HCT116 (cell line): ENCODE measurements at regions not wholly inside any gene's neighbourhood (a gene's known extent, or its start where the extent isn't known, plus 50 kb on each side); places are given as distances from the start of the nearest gene placed in this dataset.

ENCODE experiments used
- ATAC-seq: fragments of 200-7000 bp; cut with Tn5 transposase; 2 replicates; pipeline ENCODE4 v1.9.1; 2020; ENCODE audit warnings: mild to moderate bottlenecking, moderate library complexity
- BruUV-seq: library from RNA; stranded (reverse); fragments of 400-500 nt; replicated peaks from 2 replicates; lab custom pipeline; 2021; lab: Mats Ljungman, UMichigan
- CTCF ChIA-PET: fragments of 300-600 bp; sonication (Branson Sonifier 250); formaldehyde crosslinking; loops from one replicate; lab custom pipeline; 2021; ENCODE audit warnings: antibody characterized with exemption; lab: Charles Lee
- POLR2A ChIA-PET: fragments of 300-600, 350-600 bp; sonication (Branson Sonifier 250); formaldehyde crosslinking; loops from one replicate; lab custom pipeline; 2021; ENCODE audit warnings: antibody characterized with exemption; lab: Charles Lee
- RAD21 ChIA-PET, 2 experiments: fragments of 300-600 bp; sonication (Branson Sonifier 250); formaldehyde crosslinking; loops; one replicate each; lab custom pipeline; 2023; ENCODE audit warnings: low total read pairs in 2 of 2; ENCODE audit not compliant: uncharacterized antibody in 2 of 2, unreplicated experiment in 2 of 2, low non-redundant PET in 1 of 2; lab: Charles Lee
- DNase-seq: peaks from one replicate; pipeline ENCODE4 v3.0.0-alpha.2; 2010; ENCODE audit warnings: low read depth, low spot score
- H2AFZ ChIP-seq: fragments of 200-600 bp; shearing (Covaris generic), sonication (generic); 2 replicates; pipeline ENCODE4 v1.6.1; 2017; ENCODE audit warnings: low read depth, mixed run types, mixed read lengths, antibody characterized with exemption, low read length; ENCODE audit not compliant: poor library complexity, severe bottlenecking
- H3K27ac ChIP-seq: 2 replicates; pipeline ENCODE4 v1.5.1; 2012; ENCODE audit warnings: low read depth, low read length
- H3K27me3 ChIP-seq: fragments of 200-600 bp; sonication (generic); 2 replicates; pipeline ENCODE4 v1.6.1; 2016; ENCODE audit warnings: mixed run types, low read length, mixed read lengths; ENCODE audit not compliant: insufficient read depth
- H3K36me3 ChIP-seq, 2 experiments: fragments of 200-500 bp in 1 of 2; fragments of 200-600 bp in 1 of 2; sonication (Bioruptor generic) in 1 of 2; sonication (generic) in 1 of 2; 2 replicates each; pipeline versions ENCODE4 v1.5.1 to v1.6.1; 2014 to 2016; ENCODE audit warnings: low read length in 2 of 2, inconsistent platforms in 1 of 2, mixed read lengths in 1 of 2, mixed run types in 1 of 2; ENCODE audit not compliant: insufficient read depth in 2 of 2, control insufficient read depth in 1 of 2
- H3K4me1 ChIP-seq, 2 experiments: fragments of 200-600 bp in 1 of 2; sonication (generic) in 1 of 2; 2 replicates each; pipeline versions ENCODE4 v1.5.1 to v1.6.1; 2012 to 2017; ENCODE audit warnings: low read length in 2 of 2, inconsistent platforms in 1 of 2, mild to moderate bottlenecking in 1 of 2, mixed read lengths in 1 of 2, mixed run types in 1 of 2, moderate library complexity in 1 of 2; ENCODE audit not compliant: insufficient read depth in 2 of 2, control insufficient read depth in 1 of 2
- H3K4me2 ChIP-seq: fragments of 200-600 bp; sonication (generic); 2 replicates; pipeline ENCODE4 v1.6.1; 2017; ENCODE audit warnings: mixed run types, low read length, mixed read lengths
- H3K4me3 ChIP-seq, 2 experiments: fragments of 200-600 bp in 1 of 2; sonication (generic) in 1 of 2; replicated peaks in 1 of 2; 2 replicates each; pipeline ENCODE4 v1.5.1; 2011 to 2016; ENCODE audit warnings: low read length in 2 of 2, control low read depth in 1 of 2, low read depth in 1 of 2, mild to moderate bottlenecking in 1 of 2, mixed read lengths in 1 of 2, mixed run types in 1 of 2
- H3K79me2 ChIP-seq: fragments of 200-600 bp; sonication (generic); 2 replicates; pipeline ENCODE4 v1.6.1; 2017; ENCODE audit warnings: mild to moderate bottlenecking, mixed run types, low read length, moderate library complexity, mixed read lengths; ENCODE audit not compliant: insufficient read depth
- H3K9ac ChIP-seq: fragments of 200-600 bp; sonication (generic); 2 replicates; pipeline ENCODE4 v1.6.1; 2016; ENCODE audit warnings: low read length, mixed read lengths
- H3K9me2 ChIP-seq: fragments of 200-600 bp; sonication (generic), shearing (Covaris generic); 2 replicates; pipeline ENCODE4 v1.6.1; 2017; ENCODE audit warnings: mixed run types, mild to moderate bottlenecking, moderate library complexity; ENCODE audit not compliant: insufficient read depth
- H3K9me3 ChIP-seq, 2 experiments: fragments of 200-500 bp in 1 of 2; fragments of 200-600 bp in 1 of 2; sonication (Bioruptor generic) in 1 of 2; sonication (generic) in 1 of 2; 2 replicates each; pipeline ENCODE4 v1.6.1; 2014 to 2017; ENCODE audit warnings: low read length in 2 of 2, mixed read lengths in 2 of 2, inconsistent platforms in 1 of 2, low read depth in 1 of 2, mild to moderate bottlenecking in 1 of 2, mixed run types in 1 of 2, moderate library complexity in 1 of 2; ENCODE audit not compliant: control insufficient read depth in 1 of 2, insufficient read depth in 1 of 2
- H4K20me1 ChIP-seq: fragments of 200-600 bp; sonication (generic), shearing (Covaris generic); 2 replicates; pipeline ENCODE4 v1.6.1; 2017; ENCODE audit warnings: mixed run types, mild to moderate bottlenecking, moderate library complexity; ENCODE audit not compliant: insufficient read depth
- CBX3 ChIP-seq: IDR thresholded peaks from 2 replicates; pipeline ENCODE4 v1.6.1; 2012; ENCODE audit warnings: low read depth
- EGR1 ChIP-seq: IDR thresholded peaks from 2 replicates; pipeline ENCODE4 v1.6.1; 2012; ENCODE audit warnings: low read depth
- ELF1 ChIP-seq: IDR thresholded peaks from 2 replicates; pipeline ENCODE4 v1.6.1; 2012; ENCODE audit warnings: low read depth, borderline replicate concordance
- EZH2 ChIP-seq: fragments of 200-600 bp; sonication (generic); IDR thresholded peaks from 2 replicates; pipeline ENCODE4 v1.6.1; 2017; ENCODE audit warnings: antibody characterized with exemption, mixed run types
- EZH2phosphoT487 ChIP-seq: fragments of 200-600 bp; IDR thresholded peaks from 2 replicates; pipeline ENCODE4 v1.6.1; 2018; ENCODE audit warnings: antibody characterized with exemption, borderline replicate concordance
- FOSL1 ChIP-seq: IDR thresholded peaks from 2 replicates; pipeline ENCODE4 v1.6.1; 2012; ENCODE audit warnings: low read depth
- JUND ChIP-seq: IDR thresholded peaks from 2 replicates; pipeline ENCODE4 v1.6.1; 2012
- MAX ChIP-seq: IDR thresholded peaks from 2 replicates; pipeline ENCODE4 v1.6.1; 2012
- POLR2A ChIP-seq: IDR thresholded peaks from 2 replicates; pipeline ENCODE4 v1.7.0; 2011; ENCODE audit warnings: borderline replicate concordance; ENCODE audit not compliant: insufficient read depth, insufficient read length; ENCODE audit errors: extremely low read depth
- REST ChIP-seq: IDR thresholded peaks from 2 replicates; pipeline ENCODE4 v1.6.1; 2012; ENCODE audit warnings: low read depth
- SIN3A ChIP-seq: IDR thresholded peaks from 2 replicates; pipeline ENCODE4 v1.6.1; 2012; ENCODE audit warnings: low read depth
- SP1 ChIP-seq: IDR thresholded peaks from 2 replicates; pipeline ENCODE4 v1.6.1; 2012; ENCODE audit warnings: low read depth
- SRF ChIP-seq: IDR thresholded peaks from 2 replicates; pipeline ENCODE4 v1.6.1; 2012; ENCODE audit warnings: low read depth
- TCF7L2 ChIP-seq: IDR thresholded peaks from 2 replicates; pipeline ENCODE4 v1.7.0; 2011; ENCODE audit warnings: borderline replicate concordance, inconsistent platforms; ENCODE audit not compliant: insufficient read depth, insufficient read length; ENCODE audit errors: extremely low read depth
- YY1 ChIP-seq: IDR thresholded peaks from 2 replicates; pipeline ENCODE4 v1.6.1; 2011; ENCODE audit warnings: low read length, low read depth, moderate library complexity, mild to moderate bottlenecking; ENCODE audit not compliant: insufficient replicate concordance; ENCODE audit errors: extremely low read depth
- ZBTB33 ChIP-seq: IDR thresholded peaks from 2 replicates; pipeline ENCODE4 v1.6.1; 2011; ENCODE audit warnings: mild to moderate bottlenecking, low read length, moderate library complexity; ENCODE audit not compliant: insufficient replicate concordance; ENCODE audit errors: extremely low read depth
- ZFX ChIP-seq: fragments of 450-650 bp; IDR thresholded peaks from 2 replicates; pipeline ENCODE4 v1.6.1; 2017
- ZNF274 ChIP-seq: fragments of 200-500 bp; sonication (Bioruptor generic); IDR thresholded peaks from 2 replicates; pipeline ENCODE4 v1.6.1; 2014; ENCODE audit warnings: mild to moderate bottlenecking, low read depth, low read length, inconsistent platforms
- intact Hi-C: fragments of 100-400 bp; cut with micrococcal nuclease; formaldehyde crosslinking; loops from 2 replicates; pipeline ENCODE4 v1.10.0; 2022
- TF ChIP-seq, protein P1 (sequence below), 3 experiments: fragments of 200-600 bp in 1 of 3; sonication (generic) in 1 of 3; IDR thresholded peaks in 2 of 3; conservative IDR thresholded peaks in 1 of 3; 2 replicates each; pipeline ENCODE4 v1.5.1; 2012 to 2017; ENCODE audit warnings: low read depth in 2 of 3, low read length in 2 of 3, antibody characterized with exemption in 1 of 3, borderline replicate concordance in 1 of 3, control low read depth in 1 of 3, mild to moderate bottlenecking in 1 of 3, mixed read lengths in 1 of 3, mixed run types in 1 of 3, moderate library complexity in 1 of 3; ENCODE audit not compliant: insufficient read depth in 1 of 3
- TF ChIP-seq, protein P2 (sequence below): IDR thresholded peaks from 2 replicates; pipeline ENCODE4 v1.6.1; 2012

DNA sequence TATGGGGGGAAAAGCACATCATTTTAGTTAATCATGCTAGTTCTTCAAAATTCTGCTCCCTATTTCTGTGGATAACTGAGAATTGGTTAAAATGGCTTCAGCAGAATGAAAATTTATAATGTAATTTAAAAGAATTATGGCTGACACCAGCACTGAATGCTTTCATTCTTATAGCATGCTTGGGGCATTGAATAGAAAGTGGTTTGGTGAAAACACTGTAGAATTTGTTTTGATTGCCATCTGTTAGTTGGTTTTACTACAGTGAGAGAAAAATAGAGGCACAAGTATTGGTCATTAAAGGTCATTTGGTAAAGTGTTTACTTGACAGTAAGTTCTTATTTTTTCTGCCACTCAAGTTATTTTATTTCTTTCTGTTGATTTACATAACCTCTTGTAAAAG is 70.8 kb downstream of the PRORP start:
- ChIA-PET CTCF (no interaction called here), POLR2A (no interaction called here), RAD21 (no interaction called here)
- no peak overlapping the region for H2AFZ ChIP-seq
- no peak overlapping the region for H3K27ac ChIP-seq
- H3K9ac ChIP-seq = no peak overlapping the region
- TF ChIP-seq, protein P1, sequence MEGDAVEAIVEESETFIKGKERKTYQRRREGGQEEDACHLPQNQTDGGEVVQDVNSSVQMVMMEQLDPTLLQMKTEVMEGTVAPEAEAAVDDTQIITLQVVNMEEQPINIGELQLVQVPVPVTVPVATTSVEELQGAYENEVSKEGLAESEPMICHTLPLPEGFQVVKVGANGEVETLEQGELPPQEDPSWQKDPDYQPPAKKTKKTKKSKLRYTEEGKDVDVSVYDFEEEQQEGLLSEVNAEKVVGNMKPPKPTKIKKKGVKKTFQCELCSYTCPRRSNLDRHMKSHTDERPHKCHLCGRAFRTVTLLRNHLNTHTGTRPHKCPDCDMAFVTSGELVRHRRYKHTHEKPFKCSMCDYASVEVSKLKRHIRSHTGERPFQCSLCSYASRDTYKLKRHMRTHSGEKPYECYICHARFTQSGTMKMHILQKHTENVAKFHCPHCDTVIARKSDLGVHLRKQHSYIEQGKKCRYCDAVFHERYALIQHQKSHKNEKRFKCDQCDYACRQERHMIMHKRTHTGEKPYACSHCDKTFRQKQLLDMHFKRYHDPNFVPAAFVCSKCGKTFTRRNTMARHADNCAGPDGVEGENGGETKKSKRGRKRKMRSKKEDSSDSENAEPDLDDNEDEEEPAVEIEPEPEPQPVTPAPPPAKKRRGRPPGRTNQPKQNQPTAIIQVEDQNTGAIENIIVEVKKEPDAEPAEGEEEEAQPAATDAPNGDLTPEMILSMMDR (IDR thresholded peaks at IDR 0.05 in 2 of 3, conservative IDR thresholded peaks at IDR 0.05 in 1 of 3; ENCODE audit: borderline replicate concordance in 1 of 3, insufficient read depth in 1 of 3, low read depth in 2 of 3, low read length in 2 of 3) = no peak
- TF ChIP-seq ELF1 (no peak), MAX (no peak), ZBTB33 (no peak), EZH2 (no peak), SIN3A (no peak), REST (no peak), YY1 (no peak), POLR2A (no peak), CBX3 (no peak), JUND (no peak), SRF (no peak), EGR1 (no peak), ZFX (no peak), ZNF274 (no peak), SP1 (no peak), FOSL1 (no peak), TCF7L2 (no peak), EZH2phosphoT487 (no peak)
- TF ChIP-seq, protein P2, sequence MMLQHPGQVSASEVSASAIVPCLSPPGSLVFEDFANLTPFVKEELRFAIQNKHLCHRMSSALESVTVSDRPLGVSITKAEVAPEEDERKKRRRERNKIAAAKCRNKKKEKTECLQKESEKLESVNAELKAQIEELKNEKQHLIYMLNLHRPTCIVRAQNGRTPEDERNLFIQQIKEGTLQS = no peak
- ATAC-seq = no peak
- no peaks in the 10 kb centered on the region for H3K9me3 ChIP-seq
- no peak overlapping the region for H3K4me3 ChIP-seq
- intact Hi-C loops = no loop called here
- H3K9me2 ChIP-seq = no peaks in the 10 kb centered on the region
- H3K4me2 ChIP-seq = no peak overlapping the region
- no peaks in the 10 kb centered on the region for H3K27me3 ChIP-seq
- H3K36me3 ChIP-seq = no peaks in the 10 kb centered on the region
- peaks cover 4 to 14% of the 10 kb centered on the region in 2 experiments for H3K4me1 ChIP-seq
- BruUV-seq = no TSS peak
- no peaks in the 10 kb centered on the region for H3K79me2 ChIP-seq
- no peak for DNase-seq
- H4K20me1 ChIP-seq = no peaks in the 10 kb centered on the region
